B cell (primary cell): ENCODE measurements at regions not wholly inside any gene's neighbourhood (a gene's known extent, or its start where the extent isn't known, plus 50 kb on each side); places are given as distances from the start of the nearest gene placed in this dataset.

Experiments used
- ATAC-seq: fragments of 200-7000 bp; cut with Tn5 transposase; one replicate; pipeline ENCODE4 v1.10.0; 2021; ENCODE audit warnings: low read depth, mild to moderate bottlenecking, moderate number of reproducible peaks, moderate library complexity
- CTCF ChIA-PET: fragments of 350-600 bp; sonication (Branson Sonifier 250); formaldehyde crosslinking; loops from one replicate; lab custom pipeline; 2021; ENCODE audit warnings: antibody characterized with exemption, inconsistent platforms; lab: Charles Lee
- POLR2A ChIA-PET: fragments of 350-600 bp; sonication (Branson Sonifier 250); formaldehyde crosslinking; loops from one replicate; lab custom pipeline; 2021; ENCODE audit warnings: antibody characterized with exemption; lab: Charles Lee
- DNase-seq: peaks from one replicate; pipeline ENCODE4 v3.0.0; 2013
- H2AFZ ChIP-seq: 2 replicates; pipeline ENCODE4 v1.6.1; 2012; ENCODE audit warnings: mild to moderate bottlenecking, low read depth, low read length; ENCODE audit not compliant: insufficient read depth, poor library complexity, severe bottlenecking
- H3K27ac ChIP-seq, 2 donors: 1 replicate in 1 of 2; 2 replicates in 1 of 2; pipeline ENCODE4 v1.5.1; 2012 to 2013; ENCODE audit warnings: low read length in 2 of 2, mild to moderate bottlenecking in 2 of 2, moderate library complexity in 1 of 2
- H3K27me3 ChIP-seq, 4 experiments: fragments of 200-600 bp in 1 of 4; sonication (generic) in 1 of 4; replicated peaks in 1 of 4; 1 replicate in 2 of 4; 2 replicates in 2 of 4; pipeline versions ENCODE4 v1.6.1 to v1.7.0; 2013 to 2016; ENCODE audit warnings: low read length in 3 of 4, mild to moderate bottlenecking in 2 of 4, mixed read lengths in 1 of 4, moderate library complexity in 1 of 4; ENCODE audit not compliant: insufficient read depth in 4 of 4, control insufficient read depth in 3 of 4; ENCODE audit errors: control extremely low read depth in 1 of 4
- H3K36me3 ChIP-seq, 2 experiments: replicated peaks in 1 of 2; 1 replicate in 1 of 2; 2 replicates in 1 of 2; pipeline versions ENCODE4 v1.6.1 to v1.7.1; 2013; ENCODE audit warnings: low read length in 1 of 2; ENCODE audit not compliant: insufficient read depth in 2 of 2, control insufficient read depth in 1 of 2; ENCODE audit errors: control extremely low read depth in 1 of 2, extremely low read depth in 1 of 2
- H3K4me1 ChIP-seq, 2 donors: fragments of 200-600 bp in 1 of 2; sonication (generic) in 1 of 2; 1 replicate in 1 of 2; 2 replicates in 1 of 2; pipeline versions ENCODE4 v1.5.1 to v1.6.1; 2013 to 2017; ENCODE audit warnings: low read length in 2 of 2; ENCODE audit not compliant: control insufficient read depth in 2 of 2, insufficient read depth in 2 of 2
- H3K4me2 ChIP-seq: replicated peaks from 2 replicates; pipeline ENCODE3; 2012; ENCODE audit warnings: mild to moderate bottlenecking, low read depth, low read length; ENCODE audit not compliant: poor library complexity, severe bottlenecking
- H3K4me3 ChIP-seq, 5 experiments: fragments of 200-600 bp in 1 of 5; sonication (generic) in 1 of 5; 1 replicate in 3 of 5; 2 replicates in 2 of 5; pipeline versions ENCODE4 v1.5.1 to v1.7.0; 2011 to 2016; ENCODE audit warnings: low read length in 4 of 5, mild to moderate bottlenecking in 4 of 5, low read depth in 2 of 5, control low read depth in 1 of 5, moderate library complexity in 1 of 5; ENCODE audit not compliant: insufficient read depth in 1 of 5; ENCODE audit errors: control extremely low read depth in 1 of 5, extremely low read depth in 1 of 5
- H3K79me2 ChIP-seq: fragments of 200-600 bp; sonication (generic); one replicate; pipeline ENCODE4 v1.6.0; 2016; ENCODE audit warnings: low read length; ENCODE audit not compliant: control insufficient read depth, insufficient read depth
- H3K9ac ChIP-seq: fragments of 200-600 bp; sonication (generic); 2 replicates; pipeline ENCODE4 v1.6.1; 2017; ENCODE audit warnings: mild to moderate bottlenecking, low read length, moderate library complexity
- H3K9me3 ChIP-seq, 3 donors: one replicate each; pipeline versions ENCODE4 v1.6.1 to v1.7.1; 2013; ENCODE audit warnings: low read length in 2 of 3; ENCODE audit not compliant: control insufficient read depth in 2 of 3, insufficient read depth in 1 of 3; ENCODE audit errors: control extremely low read depth in 1 of 3
- H4K20me1 ChIP-seq: 2 replicates; pipeline ENCODE4 v1.6.0; 2012; ENCODE audit warnings: mild to moderate bottlenecking, low read length; ENCODE audit not compliant: insufficient read depth, control insufficient read depth, poor library complexity, severe bottlenecking
- H3K27ac Mint-ChIP-seq: one replicate; pipeline ENCODE4 v1.8.0; 2021; ENCODE audit warnings: mixed read lengths
- H3K27me3 Mint-ChIP-seq: one replicate; pipeline ENCODE4 v1.8.0; 2021; ENCODE audit warnings: mixed read lengths
- H3K4me1 Mint-ChIP-seq: one replicate; pipeline ENCODE4 v1.8.0; 2021; ENCODE audit warnings: mixed read lengths
- H3K4me3 Mint-ChIP-seq: one replicate; pipeline ENCODE4 v1.8.0; 2021; ENCODE audit warnings: mixed read lengths
- H3K9me3 Mint-ChIP-seq: one replicate; pipeline ENCODE4 v1.8.0; 2022; ENCODE audit warnings: mixed read lengths; ENCODE audit not compliant: insufficient read depth
- CTCF ChIP-seq: fragments of 200-600 bp; IDR thresholded peaks from one replicate; pipeline ENCODE4 v1.8.0; 2022; ENCODE audit warnings: antibody characterized with exemption, mild to moderate bottlenecking
- EZH2 ChIP-seq: IDR thresholded peaks from 2 replicates; pipeline ENCODE4 v1.6.1; 2012; ENCODE audit warnings: borderline replicate concordance, low read depth, mild to moderate bottlenecking, moderate library complexity, low read length; ENCODE audit not compliant: insufficient read depth, poor library complexity, severe bottlenecking
- WGBS: methylation state at CpG from one replicate; pipeline ENCODE4 v1.1.5; 2013; ENCODE audit warnings: missing lambda C conversion rate; ENCODE audit not compliant: insufficient coverage; 5-methylcytosine and 5-hydroxymethylcytosine counted together
- intact Hi-C: fragments of 100-400 bp; cut with micrococcal nuclease; formaldehyde crosslinking; loops from one replicate; pipeline ENCODE4 v1.10.0; 2022

GRCh38 chr14:97053941-97054340, 256.8 kb downstream of the VRK1 start:
- intact Hi-C loops: no loop called here
- Histone ChIP-seq H2AFZ (no peak overlapping the region), H3K4me2 (no peak overlapping the region), H3K27me3 (peaks cover 0 to 6% (median 0%) of the 10 kb centered on the region in 4 experiments), H4K20me1 (no peaks in the 10 kb centered on the region), H3K4me1 (no peaks in the 10 kb centered on the region), H3K36me3 (no peaks in the 10 kb centered on the region), H3K4me3 (no peak overlapping the region), H3K9ac (no peak overlapping the region), H3K27ac (no peak overlapping the region), H3K79me2 (no peaks in the 10 kb centered on the region), H3K9me3 (no peaks in the 10 kb centered on the region)
- TF ChIP-seq CTCF (no peak), EZH2 (no peak)
- H3K9me3 Mint-ChIP-seq: peaks cover 2% of the 10 kb centered on the region
- POLR2A ChIA-PET: no interaction called here
- no peak for ATAC-seq
- H3K27me3 Mint-ChIP-seq: no peaks in the 10 kb centered on the region
- no peak for DNase-seq
- CTCF ChIA-PET: no interaction called here
- H3K4me1 Mint-ChIP-seq: no peaks in the 10 kb centered on the region
- H3K27ac Mint-ChIP-seq: no peak overlapping the region
- H3K4me3 Mint-ChIP-seq: no peak overlapping the region
- WGBS: 91% methylated on average over 4 of the region's 9 CpGs

DNA sequence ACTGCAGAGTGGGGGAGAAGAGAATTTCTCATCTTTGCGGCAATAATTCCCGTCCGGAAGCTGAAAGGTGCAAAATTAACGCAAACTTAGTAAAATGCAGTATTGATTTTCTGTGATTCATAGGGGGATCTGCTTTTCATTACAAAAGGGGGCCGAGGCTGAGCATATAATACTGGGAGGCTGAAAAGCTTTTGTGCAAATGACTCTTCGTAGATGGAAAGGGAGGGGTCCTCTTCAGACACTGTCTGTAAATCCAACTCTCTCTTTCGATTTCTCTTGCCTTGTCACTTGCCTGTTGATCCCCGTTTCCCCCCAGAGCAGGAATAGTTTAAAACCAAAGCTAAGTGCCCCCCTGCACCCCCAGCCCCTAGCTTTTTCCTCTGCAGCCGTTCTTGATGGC, 258.2 kb downstream of the VRK1 start:
- Histone ChIP-seq H4K20me1 (no peaks in the 10 kb centered on the region), H3K4me3 (no peak overlapping the region), H2AFZ (no peak overlapping the region), H3K9me3 (no peaks in the 10 kb centered on the region), H3K27ac (no peak overlapping the region), H3K36me3 (no peaks in the 10 kb centered on the region), H3K79me2 (no peaks in the 10 kb centered on the region), H3K4me1 (no peaks in the 10 kb centered on the region), H3K27me3 (peaks cover 0 to 9% (median 0%) of the 10 kb centered on the region in 4 experiments), H3K4me2 (no peak overlapping the region), H3K9ac (no peak overlapping the region)
- CTCF ChIA-PET: interaction anchor here (0.6 kb wide), 1 partner anchor 11 kb away, joined by 3 read pairs; no protein-coding TSS in a partner anchor
- no peak overlapping the region for H3K4me3 Mint-ChIP-seq
- WGBS: 89% methylated on average over 7 of the region's 9 CpGs
- intact Hi-C loops: no loop called here
- no peaks in the 10 kb centered on the region for H3K4me1 Mint-ChIP-seq
- TF ChIP-seq CTCF (no peak), EZH2 (no peak)
- H3K27me3 Mint-ChIP-seq: no peaks in the 10 kb centered on the region
- no peak for ATAC-seq
- peaks cover 2% of the 10 kb centered on the region for H3K9me3 Mint-ChIP-seq
- H3K27ac Mint-ChIP-seq: no peak overlapping the region
- POLR2A ChIA-PET: no interaction called here
- no peak for DNase-seq
